DND-41 (cell line): ENCODE measurements at regions not wholly inside any gene's neighbourhood (a gene's known extent, or its start where the extent isn't known, plus 50 kb on each side); places are given as distances from the start of the nearest gene placed in this dataset.

Experiments used
- ATAC-seq: fragments of 200-7000 bp; cut with Tn5 transposase; 3 replicates; pipeline ENCODE4 v1.9.1; 2021; ENCODE audit warnings: low read depth; ENCODE audit not compliant: insufficient read depth
- DNase-seq: peaks from one replicate; pipeline ENCODE4 v3.0.0-alpha.2; 2020
- H2AFZ ChIP-seq: 2 replicates; pipeline ENCODE4 v1.6.0; 2012; ENCODE audit warnings: low read depth, low read length
- H3K27ac ChIP-seq: 2 replicates; pipeline ENCODE4 v1.5.1; 2012; ENCODE audit warnings: low read length, inconsistent platforms
- H3K27me3 ChIP-seq: fragments of 200-600 bp; sonication (generic); 2 replicates; pipeline ENCODE4 v1.6.0; 2012; ENCODE audit warnings: low read length, mild to moderate bottlenecking, inconsistent platforms; ENCODE audit not compliant: insufficient read depth, poor library complexity
- H3K36me3 ChIP-seq: 2 replicates; pipeline ENCODE4 v1.5.1; 2012; ENCODE audit warnings: low read length, inconsistent platforms; ENCODE audit not compliant: insufficient read depth
- H3K4me1 ChIP-seq: 2 replicates; pipeline ENCODE4 v1.5.1; 2012; ENCODE audit warnings: mild to moderate bottlenecking, low read length; ENCODE audit not compliant: insufficient read depth
- H3K4me2 ChIP-seq: 2 replicates; pipeline ENCODE4 v1.6.0; 2012; ENCODE audit warnings: mild to moderate bottlenecking, moderate library complexity, low read length, inconsistent platforms; ENCODE audit not compliant: insufficient read depth
- H3K4me3 ChIP-seq, 2 experiments: fragments of 200-600 bp in 1 of 2; shearing (Covaris generic) in 1 of 2; 2 replicates each; pipeline ENCODE4 v1.5.1; 2012 to 2016; ENCODE audit warnings: inconsistent platforms in 2 of 2, low read length in 2 of 2, mild to moderate bottlenecking in 2 of 2, low read depth in 1 of 2, moderate library complexity in 1 of 2
- H3K79me2 ChIP-seq: 2 replicates; pipeline ENCODE4 v1.6.0; 2012; ENCODE audit warnings: low read length, inconsistent platforms; ENCODE audit not compliant: insufficient read depth
- H3K9ac ChIP-seq: 2 replicates; pipeline ENCODE4 v1.6.0; 2012; ENCODE audit warnings: low read depth, mild to moderate bottlenecking, inconsistent platforms, low read length, moderate library complexity
- H3K9me3 ChIP-seq: 2 replicates; pipeline ENCODE4 v1.5.1; 2012; ENCODE audit warnings: low read length, moderate library complexity, mild to moderate bottlenecking, inconsistent platforms; ENCODE audit not compliant: insufficient read depth, severe bottlenecking
- H4K20me1 ChIP-seq: 2 replicates; pipeline ENCODE4 v1.6.0; 2012; ENCODE audit warnings: low read length; ENCODE audit not compliant: insufficient read depth
- CTCF ChIP-seq: IDR thresholded peaks from 2 replicates; pipeline ENCODE4 v1.5.1; 2012; ENCODE audit warnings: borderline replicate concordance, low read length, moderate library complexity, mild to moderate bottlenecking; ENCODE audit not compliant: poor library complexity, severe bottlenecking; ENCODE audit errors: extremely low read depth
- EZH2 ChIP-seq: IDR thresholded peaks from 3 replicates; pipeline ENCODE4 v1.6.1; 2012; ENCODE audit warnings: borderline replicate concordance, low read depth, mild to moderate bottlenecking, moderate library complexity, low read length, inconsistent platforms; ENCODE audit not compliant: severe bottlenecking

DNA sequence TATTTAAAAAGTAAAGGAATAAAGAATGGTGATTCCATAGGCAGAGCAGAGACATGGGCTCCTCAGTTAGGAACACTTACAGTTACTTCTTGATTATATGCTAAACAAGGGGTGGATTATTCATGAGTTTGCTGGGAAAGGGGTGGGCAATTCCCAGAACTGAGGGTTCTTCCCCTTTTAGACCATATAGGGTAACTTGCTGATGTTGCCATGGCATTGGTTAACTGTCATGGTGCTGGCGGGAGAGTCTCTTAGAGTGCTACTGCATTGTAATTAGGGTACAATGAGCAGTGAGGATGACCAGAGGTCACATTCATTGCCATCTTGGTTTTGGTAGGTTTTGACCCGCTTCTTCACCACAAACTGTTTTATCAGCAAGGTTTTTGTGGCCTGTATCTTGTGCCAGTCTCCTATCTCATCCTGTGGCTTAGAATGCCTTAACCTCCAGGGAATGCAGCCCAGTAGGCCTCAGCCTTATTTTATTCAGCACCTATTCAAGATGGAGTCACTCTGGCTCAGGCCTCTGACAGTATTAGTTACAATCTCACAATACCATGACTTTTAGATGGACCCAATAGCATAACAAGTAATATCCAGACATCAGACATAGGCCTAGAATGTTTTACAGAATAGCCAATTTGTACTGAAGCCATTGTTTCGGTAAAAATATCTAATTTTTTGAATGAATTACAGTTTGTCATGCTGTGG is 106.8 kb downstream of the ZBTB18 start:
- Histone ChIP-seq H3K9me3 (no peaks in the 10 kb centered on the region), H3K27ac (no peak overlapping the region), H3K4me1 (no peaks in the 10 kb centered on the region), H2AFZ (no peak overlapping the region), H4K20me1 (no peaks in the 10 kb centered on the region), H3K27me3 (no peaks in the 10 kb centered on the region), H3K4me2 (no peak overlapping the region), H3K79me2 (no peaks in the 10 kb centered on the region), H3K36me3 (no peaks in the 10 kb centered on the region), H3K4me3 (no peak overlapping the region), H3K9ac (no peak overlapping the region)
- DNase-seq (no peak), ATAC-seq (no peak)
- TF ChIP-seq CTCF (no peak), EZH2 (no peak)

- Histone ChIP-seq H3K79me2 (no peaks in the 10 kb centered on the region), H3K27ac (no peak overlapping the region), H3K4me2 (no peak overlapping the region), H4K20me1 (no peaks in the 10 kb centered on the region), H3K4me3 (no peak overlapping the region), H3K9ac (no peak overlapping the region), H3K4me1 (no peaks in the 10 kb centered on the region), H3K9me3 (no peaks in the 10 kb centered on the region), H3K36me3 (no peaks in the 10 kb centered on the region), H2AFZ (no peak overlapping the region), H3K27me3 (no peaks in the 10 kb centered on the region)
- DNase-seq (no peak), ATAC-seq (no peak)
- no peak for TF ChIP-seq CTCF
- TF ChIP-seq EZH2 = no peak
Measured at GRCh38 chr1:244159646-244160045, 108.6 kb downstream of the ZBTB18 start.

DNA sequence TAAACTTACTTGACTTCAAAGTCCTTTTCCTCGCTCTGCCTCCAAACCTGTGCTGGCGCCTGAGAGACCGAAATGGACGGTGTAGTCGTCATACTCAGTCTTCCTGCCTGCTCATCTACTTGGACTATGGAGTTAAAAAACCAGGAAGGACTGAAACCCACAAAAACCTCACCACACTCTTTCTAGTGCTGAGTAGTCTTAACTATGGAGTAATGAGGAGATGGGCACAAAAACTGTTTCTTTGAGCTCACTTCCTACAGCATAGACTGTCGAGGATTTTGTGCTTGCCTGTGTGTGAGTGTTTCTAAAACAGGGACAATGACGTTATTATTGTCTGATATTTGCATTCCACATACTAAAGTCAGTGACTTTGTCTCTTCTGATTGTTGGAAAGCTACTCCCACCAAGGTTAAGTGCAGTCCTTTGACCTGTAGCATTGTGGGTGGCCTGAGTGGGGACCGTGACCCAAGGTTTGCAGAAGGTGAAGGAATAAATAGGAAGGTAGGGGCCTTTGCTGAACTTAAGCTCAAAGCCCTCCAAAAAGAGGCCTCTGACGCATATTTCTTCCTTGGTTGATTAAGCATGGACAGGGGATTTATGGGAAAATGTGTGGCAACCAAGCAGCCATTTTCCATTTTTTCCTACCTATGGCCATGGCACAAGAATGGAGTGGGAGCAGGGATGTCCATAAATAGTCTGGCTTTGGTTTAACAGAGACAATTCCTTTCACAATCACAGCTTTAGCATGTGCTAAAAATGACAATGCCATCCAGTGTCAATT is 109.6 kb downstream of the ZBTB18 start:
- H3K79me2 ChIP-seq = no peaks in the 10 kb centered on the region
- no peak overlapping the region for H3K9ac ChIP-seq
- H3K4me2 ChIP-seq = no peak overlapping the region
- no peaks in the 10 kb centered on the region for H3K36me3 ChIP-seq
- TF ChIP-seq CTCF (no peak), EZH2 (no peak)
- H3K4me1 ChIP-seq = no peaks in the 10 kb centered on the region
- no peak overlapping the region for H3K4me3 ChIP-seq
- H2AFZ ChIP-seq = no peak overlapping the region
- H3K27ac ChIP-seq = no peak overlapping the region
- DNase-seq = no peak
- H4K20me1 ChIP-seq = no peaks in the 10 kb centered on the region
- ATAC-seq = no peak
- no peaks in the 10 kb centered on the region for H3K27me3 ChIP-seq
- no peaks in the 10 kb centered on the region for H3K9me3 ChIP-seq
